GM23338 (cell line): ENCODE measurements at regions not wholly inside any gene's neighbourhood (a gene's known extent, or its start where the extent isn't known, plus 50 kb on each side); places are given as distances from the start of the nearest gene placed in this dataset.

Experiments
- ATAC-seq: fragments of 200-7000 bp; cut with Tn5 transposase; 3 replicates; pipeline ENCODE4 v1.9.1; 2020
- DNase-seq: peaks from one replicate; pipeline ENCODE4 v3.0.0-alpha.2; 2015; ENCODE audit warnings: low spot score
- H2AFZ ChIP-seq: fragments of 200-600 bp; sonication (generic); 2 replicates; pipeline ENCODE4 v1.8.0; 2016; ENCODE audit warnings: antibody characterized with exemption, mild to moderate bottlenecking, moderate library complexity
- H3F3A ChIP-seq: fragments of 200-600 bp; sonication (generic); replicated peaks from 2 replicates; pipeline ENCODE4 v1.8.0; 2017; ENCODE audit warnings: antibody characterized with exemption, mixed run types, low read depth
- H3K27ac ChIP-seq: fragments of 200-600 bp; sonication (generic); 2 replicates; pipeline ENCODE4 v1.6.1; 2016; ENCODE audit warnings: low read depth
- H3K27me3 ChIP-seq: fragments of 200-600 bp; sonication (generic); 2 replicates; pipeline ENCODE4 v1.8.0; 2016; ENCODE audit warnings: mild to moderate bottlenecking, mixed run types, moderate library complexity; ENCODE audit not compliant: insufficient read depth
- H3K36me3 ChIP-seq: fragments of 200-600 bp; sonication (generic); 2 replicates; pipeline ENCODE4 v1.8.0; 2016; ENCODE audit warnings: mild to moderate bottlenecking; ENCODE audit not compliant: insufficient read depth
- H3K4me1 ChIP-seq: fragments of 200-600 bp; sonication (generic); 2 replicates; pipeline ENCODE4 v1.8.0; 2016; ENCODE audit warnings: mild to moderate bottlenecking, moderate library complexity; ENCODE audit not compliant: insufficient read depth
- H3K4me2 ChIP-seq: fragments of 200-600 bp; sonication (generic); 2 replicates; pipeline ENCODE4 v1.7.1; 2017; ENCODE audit warnings: mixed run types
- H3K4me3 ChIP-seq: fragments of 200-600 bp; sonication (generic); 2 replicates; pipeline ENCODE4 v1.6.1; 2016; ENCODE audit warnings: mixed run types
- H3K79me2 ChIP-seq: fragments of 200-600 bp; sonication (generic); replicated peaks from 2 replicates; pipeline ENCODE4 v1.8.0; 2017; ENCODE audit warnings: mild to moderate bottlenecking; ENCODE audit not compliant: insufficient read depth
- H3K9me2 ChIP-seq: fragments of 200-600 bp; sonication (generic); 2 replicates; pipeline ENCODE4 v1.8.0; 2017; ENCODE audit not compliant: insufficient read depth
- H4K20me1 ChIP-seq: fragments of 200-600 bp; sonication (generic); replicated peaks from 2 replicates; pipeline ENCODE4 v1.8.0; 2017; ENCODE audit warnings: mild to moderate bottlenecking; ENCODE audit not compliant: insufficient read depth
- H3K27ac Mint-ChIP-seq: 2 replicates; pipeline ENCODE4 v1.8.0; 2020; ENCODE audit warnings: inconsistent platforms, mild to moderate bottlenecking, moderate library complexity, mixed read lengths
- H3K27me3 Mint-ChIP-seq: 3 replicates; pipeline ENCODE4 v1.8.0; 2022; ENCODE audit warnings: low read depth, mild to moderate bottlenecking, moderate library complexity, mixed read lengths, inconsistent platforms; ENCODE audit not compliant: insufficient read depth, poor library complexity
- H3K36me3 Mint-ChIP-seq: 3 replicates; pipeline ENCODE4 v1.8.0; 2021; ENCODE audit warnings: low read depth, mild to moderate bottlenecking, inconsistent platforms, moderate library complexity, mixed read lengths
- H3K4me1 Mint-ChIP-seq: 3 replicates; pipeline ENCODE4 v1.8.0; 2020; ENCODE audit warnings: mild to moderate bottlenecking, inconsistent platforms, mixed read lengths
- H3K4me3 Mint-ChIP-seq: 3 replicates; pipeline ENCODE4 v1.8.0; 2021; ENCODE audit warnings: moderate library complexity, mild to moderate bottlenecking, inconsistent platforms, mixed read lengths
- H3K9me3 Mint-ChIP-seq: 3 replicates; pipeline ENCODE4 v1.8.0; 2020; ENCODE audit warnings: moderate library complexity, mild to moderate bottlenecking, inconsistent platforms, mixed read lengths
- CREB1 ChIP-seq: fragments of 250-450 bp; sonication (Bioruptor Pico); IDR thresholded peaks from 2 replicates; pipeline ENCODE4 v1.5.0; 2020; ENCODE audit warnings: low read depth, mild to moderate bottlenecking, moderate library complexity
- EZH2 ChIP-seq: fragments of 200-600 bp; sonication (generic); IDR thresholded peaks from one replicate; pipeline ENCODE4 v1.8.0; 2017; ENCODE audit warnings: antibody characterized with exemption, mild to moderate bottlenecking, low read depth; ENCODE audit not compliant: unreplicated experiment
- JUNB ChIP-seq: IDR thresholded peaks from one replicate; pipeline ENCODE4 v1.6.1; 2016; ENCODE audit warnings: antibody characterized with exemption; ENCODE audit not compliant: unreplicated experiment
- NANOG ChIP-seq: IDR thresholded peaks from 2 replicates; pipeline ENCODE4 v1.6.1; 2016; ENCODE audit warnings: antibody characterized with exemption, borderline replicate concordance
- ZNF331 ChIP-seq: fragments of 250-450 bp; sonication (Bioruptor Pico); IDR thresholded peaks from 2 replicates; pipeline ENCODE4 v1.5.0; 2020; ENCODE audit warnings: low read depth, mild to moderate bottlenecking, moderate library complexity
- TF ChIP-seq, protein P1 (sequence below): IDR thresholded peaks from 2 replicates; pipeline ENCODE4 v1.6.1; 2016; ENCODE audit warnings: antibody characterized with exemption
- TF ChIP-seq, protein P2 (sequence below), 2 experiments: fragments of 200-600 bp in 1 of 2; sonication (generic) in 1 of 2; conservative IDR thresholded peaks; 2 replicates each; pipeline versions ENCODE4 v1.5.1 to v1.6.1; 2016 to 2017; ENCODE audit warnings: antibody characterized with exemption in 2 of 2, low read depth in 2 of 2, mild to moderate bottlenecking in 2 of 2, moderate library complexity in 1 of 2

DNA sequence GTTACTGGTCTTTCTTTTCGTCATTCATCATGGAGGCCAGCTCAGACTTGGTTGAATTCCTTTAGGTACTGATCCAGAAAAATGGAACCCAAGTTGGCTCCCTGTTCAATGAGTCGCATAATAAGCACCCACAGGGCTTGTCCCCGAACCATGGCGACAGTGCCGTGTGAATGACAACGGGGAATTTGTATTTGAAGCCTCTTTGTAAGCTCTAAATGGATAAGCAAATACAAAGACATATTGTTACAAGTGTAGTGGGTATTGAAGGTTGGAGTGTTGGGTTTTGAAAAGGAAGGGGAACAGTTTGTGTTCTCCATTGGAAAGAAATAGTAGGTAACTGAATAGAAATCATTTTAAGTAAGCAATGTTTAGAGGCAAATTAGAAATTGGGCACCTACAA, 288.9 kb downstream of the SLC4A3 start:
- Histone ChIP-seq H3F3A (no peaks in the 10 kb centered on the region), H3K4me3 (no peak overlapping the region), H3K79me2 (no peaks in the 10 kb centered on the region), H3K27ac (no peak overlapping the region), H3K9me2 (peaks cover 10% of the 10 kb centered on the region; the same call in 1 of the 2 replicates), H3K27me3 (no peaks in the 10 kb centered on the region), H2AFZ (0 out of 2 replicates have a peak overlapping the region, but pooled peaks have one; percentile 38), H3K4me2 (no peak overlapping the region), H4K20me1 (no peaks in the 10 kb centered on the region), H3K4me1 (no peaks in the 10 kb centered on the region), H3K36me3 (no peaks in the 10 kb centered on the region)
- Mint-ChIP-seq H3K4me1 (no peaks in the 10 kb centered on the region), H3K27me3 (no peaks in the 10 kb centered on the region), H3K36me3 (no peaks in the 10 kb centered on the region), H3K27ac (no peak overlapping the region), H3K4me3 (no peak overlapping the region), H3K9me3 (no peaks in the 10 kb centered on the region)
- ATAC-seq (no peak), DNase-seq (no peak)
- TF ChIP-seq, protein P1, sequence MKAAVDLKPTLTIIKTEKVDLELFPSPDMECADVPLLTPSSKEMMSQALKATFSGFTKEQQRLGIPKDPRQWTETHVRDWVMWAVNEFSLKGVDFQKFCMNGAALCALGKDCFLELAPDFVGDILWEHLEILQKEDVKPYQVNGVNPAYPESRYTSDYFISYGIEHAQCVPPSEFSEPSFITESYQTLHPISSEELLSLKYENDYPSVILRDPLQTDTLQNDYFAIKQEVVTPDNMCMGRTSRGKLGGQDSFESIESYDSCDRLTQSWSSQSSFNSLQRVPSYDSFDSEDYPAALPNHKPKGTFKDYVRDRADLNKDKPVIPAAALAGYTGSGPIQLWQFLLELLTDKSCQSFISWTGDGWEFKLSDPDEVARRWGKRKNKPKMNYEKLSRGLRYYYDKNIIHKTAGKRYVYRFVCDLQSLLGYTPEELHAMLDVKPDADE, result no peak
- TF ChIP-seq CREB1 (CRISPR knock-in tag) (no peak), JUNB (no peak), ZNF331 (CRISPR knock-in tag) (no peak)
- TF ChIP-seq, protein P2, sequence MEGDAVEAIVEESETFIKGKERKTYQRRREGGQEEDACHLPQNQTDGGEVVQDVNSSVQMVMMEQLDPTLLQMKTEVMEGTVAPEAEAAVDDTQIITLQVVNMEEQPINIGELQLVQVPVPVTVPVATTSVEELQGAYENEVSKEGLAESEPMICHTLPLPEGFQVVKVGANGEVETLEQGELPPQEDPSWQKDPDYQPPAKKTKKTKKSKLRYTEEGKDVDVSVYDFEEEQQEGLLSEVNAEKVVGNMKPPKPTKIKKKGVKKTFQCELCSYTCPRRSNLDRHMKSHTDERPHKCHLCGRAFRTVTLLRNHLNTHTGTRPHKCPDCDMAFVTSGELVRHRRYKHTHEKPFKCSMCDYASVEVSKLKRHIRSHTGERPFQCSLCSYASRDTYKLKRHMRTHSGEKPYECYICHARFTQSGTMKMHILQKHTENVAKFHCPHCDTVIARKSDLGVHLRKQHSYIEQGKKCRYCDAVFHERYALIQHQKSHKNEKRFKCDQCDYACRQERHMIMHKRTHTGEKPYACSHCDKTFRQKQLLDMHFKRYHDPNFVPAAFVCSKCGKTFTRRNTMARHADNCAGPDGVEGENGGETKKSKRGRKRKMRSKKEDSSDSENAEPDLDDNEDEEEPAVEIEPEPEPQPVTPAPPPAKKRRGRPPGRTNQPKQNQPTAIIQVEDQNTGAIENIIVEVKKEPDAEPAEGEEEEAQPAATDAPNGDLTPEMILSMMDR (conservative IDR thresholded peaks at IDR 0.05; ENCODE audit: low read depth in 2 of 2), result no peak

DNA sequence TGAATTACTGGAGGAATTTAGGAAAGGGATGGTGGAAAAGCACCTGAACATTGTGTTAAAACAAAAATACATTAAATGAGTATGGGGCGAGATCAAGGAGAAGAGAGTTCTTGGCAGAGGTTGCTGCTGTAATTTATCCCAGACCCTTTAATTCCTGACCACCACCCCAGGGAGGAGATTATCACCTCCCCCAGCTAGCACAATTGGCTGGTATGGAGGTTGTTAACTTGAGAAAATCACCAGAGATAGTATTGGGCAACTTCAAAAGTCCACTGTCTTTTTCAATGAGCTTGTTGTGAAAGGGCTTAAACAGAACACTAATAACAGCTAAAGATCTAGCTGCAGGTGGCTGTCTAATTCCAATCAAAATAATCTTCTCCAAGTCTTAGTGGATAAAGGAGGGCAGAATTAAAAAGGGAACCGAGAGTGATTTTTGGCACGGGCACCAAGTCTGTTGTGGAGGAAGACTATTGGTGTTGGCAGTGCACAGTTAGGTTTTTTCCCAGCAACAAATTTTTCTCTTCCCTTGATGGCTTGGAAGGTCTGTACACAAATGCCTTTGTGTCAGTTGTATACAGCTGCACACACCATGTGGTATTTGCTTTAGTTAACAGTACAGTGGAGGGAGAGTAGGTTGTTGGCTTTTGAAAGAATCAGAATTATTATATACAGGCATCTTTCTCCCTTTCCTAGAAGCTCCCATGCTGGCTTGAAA, 289.5 kb downstream of the SLC4A3 start:
- H3K79me2 ChIP-seq, result no peaks in the 10 kb centered on the region
- 0 out of 2 replicates have a peak overlapping the region, but pooled peaks have one; percentile 38 for H2AFZ ChIP-seq
- H3K4me3 ChIP-seq, result no peak overlapping the region
- H3K27me3 ChIP-seq, result no peaks in the 10 kb centered on the region
- no peak overlapping the region for H3K4me3 Mint-ChIP-seq
- no peaks in the 10 kb centered on the region for H3K9me3 Mint-ChIP-seq
- H3F3A ChIP-seq, result no peaks in the 10 kb centered on the region
- no peaks in the 10 kb centered on the region for H3K4me1 ChIP-seq
- H3K9me2 ChIP-seq, result peaks cover 7% of the 10 kb centered on the region; the same call in 1 of the 2 replicates
- H3K36me3 Mint-ChIP-seq, result no peaks in the 10 kb centered on the region
- no peaks in the 10 kb centered on the region for H4K20me1 ChIP-seq
- no peaks in the 10 kb centered on the region for H3K4me1 Mint-ChIP-seq
- no peak for TF ChIP-seq CREB1 (CRISPR knock-in tag)
- no peak for TF ChIP-seq EZH2
- no peak for TF ChIP-seq NANOG
- H3K27me3 Mint-ChIP-seq, result no peaks in the 10 kb centered on the region
- H3K27ac ChIP-seq, result no peak overlapping the region
- ATAC-seq (no peak), DNase-seq (no peak)
- no peak overlapping the region for H3K27ac Mint-ChIP-seq
- H3K4me2 ChIP-seq, result no peak overlapping the region
- H3K36me3 ChIP-seq, result no peaks in the 10 kb centered on the region
